OCI-LY3 (cell line): ENCODE measurements at regions not wholly inside any gene's neighbourhood (a gene's known extent, or its start where the extent isn't known, plus 50 kb on each side); places are given as distances from the start of the nearest gene placed in this dataset.

Experiments
- CTCF ChIP-seq: fragments of 200-600, 300-600 bp; sonication (generic); IDR thresholded peaks from 2 replicates; pipeline ENCODE4 v1.5.1; 2014; ENCODE audit warnings: antibody characterized with exemption, low read length, low read depth
- EZH2phosphoT487 ChIP-seq: fragments of 200-600 bp; shearing (Covaris generic); IDR thresholded peaks from 2 replicates; pipeline ENCODE4 v1.6.1; 2018; ENCODE audit warnings: antibody characterized with exemption, mixed run types, low read depth

DNA sequence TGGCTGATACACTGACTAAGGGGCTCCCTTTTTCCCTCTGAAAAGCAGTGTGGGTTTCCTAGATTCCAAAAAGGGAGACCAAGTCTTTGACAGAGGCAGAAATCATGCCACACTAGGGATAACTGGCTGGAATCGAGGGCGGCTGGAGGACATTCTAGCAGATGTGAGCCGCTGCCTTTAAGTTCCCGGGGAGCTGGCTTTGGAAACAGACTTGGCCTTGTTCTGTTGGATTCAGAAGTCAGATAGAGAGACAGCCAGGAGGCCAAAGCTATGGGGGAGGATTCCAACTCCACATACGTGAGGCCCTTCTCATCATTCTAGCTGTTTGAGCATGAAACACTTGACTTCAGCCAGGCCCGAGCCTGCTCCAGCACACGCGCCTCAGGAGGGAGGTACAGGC is 109.9 kb upstream of the FOXC1 start:
- TF ChIP-seq CTCF (no peak), EZH2phosphoT487 (no peak)
